Kidney epithelial cell (primary cell): ENCODE measurements at regions not wholly inside any gene's neighbourhood (a gene's known extent, or its start where the extent isn't known, plus 50 kb on each side); places are given as distances from the start of the nearest gene placed in this dataset.

ENCODE experiments used
- DNase-seq: peaks from one replicate; pipeline ENCODE4 v3.0.0-alpha.2; 2010; ENCODE audit warnings: low read depth
- H3K27me3 ChIP-seq: 2 replicates; pipeline ENCODE4 v1.6.0; 2011; ENCODE audit warnings: low read length; ENCODE audit not compliant: control insufficient read depth, insufficient read depth
- H3K36me3 ChIP-seq: 2 replicates; pipeline ENCODE4 v1.5.1; 2011; ENCODE audit warnings: low read length; ENCODE audit not compliant: control insufficient read depth, insufficient read depth
- H3K4me3 ChIP-seq: 2 replicates; pipeline ENCODE4 v1.5.1; 2011; ENCODE audit warnings: low read depth, mild to moderate bottlenecking, control low read depth, low read length
- CTCF ChIP-seq: IDR thresholded peaks from 2 replicates; pipeline ENCODE4 v1.5.1; 2011; ENCODE audit warnings: mild to moderate bottlenecking, moderate library complexity, low read length, control low read depth, inconsistent platforms; ENCODE audit not compliant: insufficient read depth, poor library complexity, severe bottlenecking

- H3K27me3 ChIP-seq = no peaks in the 10 kb centered on the region
- no peaks in the 10 kb centered on the region for H3K36me3 ChIP-seq
- no peak overlapping the region for H3K4me3 ChIP-seq
- TF ChIP-seq CTCF = no peak
- no peak for DNase-seq
These were observed 372.0 kb upstream of the B3GAT1 start for GRCh38 chr11:134784046-134784445.

- DNase-seq = no peak
- TF ChIP-seq CTCF = no peak
- Histone ChIP-seq H3K36me3 (no peaks in the 10 kb centered on the region), H3K27me3 (no peaks in the 10 kb centered on the region), H3K4me3 (no peak overlapping the region)
These were observed 371.2 kb upstream of the B3GAT1 start for GRCh38 chr11:134783234-134783633.

DNA sequence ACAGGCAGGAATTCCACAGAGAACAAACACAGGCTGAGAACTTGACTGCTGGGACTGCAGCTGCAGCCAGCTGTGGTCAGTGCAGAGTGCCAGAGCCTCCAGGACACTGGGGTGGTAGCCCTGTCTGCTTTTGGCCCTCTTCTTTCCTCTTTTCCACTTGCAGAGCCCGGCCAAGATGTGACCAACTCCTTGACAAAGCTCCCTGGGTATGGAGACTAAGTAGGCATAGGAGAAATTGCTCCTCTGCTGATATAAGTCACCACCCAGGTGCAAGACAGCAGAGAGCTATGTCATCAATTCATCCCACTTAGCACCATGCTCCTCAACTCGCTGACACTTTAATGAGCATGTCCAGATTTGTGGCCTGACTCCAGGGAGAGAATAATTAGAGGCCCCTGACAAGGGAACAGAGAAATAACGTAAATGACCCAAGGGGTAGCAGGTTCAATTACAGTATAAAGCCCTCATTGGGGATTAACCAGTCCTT lies 369.4 kb upstream of the B3GAT1 start:
- H3K36me3 ChIP-seq = no peaks in the 10 kb centered on the region
- H3K4me3 ChIP-seq = no peak overlapping the region
- no peaks in the 10 kb centered on the region for H3K27me3 ChIP-seq
- DNase-seq = no peak
- no peak for TF ChIP-seq CTCF

- no peaks in the 10 kb centered on the region for H3K36me3 ChIP-seq
- no peak for DNase-seq
- no peak overlapping the region for H3K4me3 ChIP-seq
- H3K27me3 ChIP-seq = no peaks in the 10 kb centered on the region
- no peak for TF ChIP-seq CTCF
These were observed 368.6 kb upstream of the B3GAT1 start for GRCh38 chr11:134780486-134781147.

- no peak for TF ChIP-seq CTCF
- H3K36me3 ChIP-seq = no peaks in the 10 kb centered on the region
These were observed 367.1 kb upstream of the B3GAT1 start for GRCh38 chr11:134779179-134779578.

GRCh38 chr11:134768463-134768862 lies 356.4 kb upstream of the B3GAT1 start:
- Histone ChIP-seq H3K4me3 (no peak overlapping the region), H3K36me3 (no peaks in the 10 kb centered on the region), H3K27me3 (no peaks in the 10 kb centered on the region)
- no peak for TF ChIP-seq CTCF
- DNase-seq = no peak

More at GRCh38 chr11:134779179-134779578, 367.1 kb upstream of the B3GAT1 start:
- no peaks in the 10 kb centered on the region for H3K27me3 ChIP-seq
- no peak overlapping the region for H3K4me3 ChIP-seq
- DNase-seq = no peak
